Vagina (tissue), 2 donors: ENCODE measurements at regions not wholly inside any gene's neighbourhood (a gene's known extent, or its start where the extent isn't known, plus 50 kb on each side); places are given as distances from the start of the nearest gene placed in this dataset.
"Not testable (repeated sequence)": the region's sequence is repeated elsewhere in the genome, so short reads cannot be mapped to it uniquely, and the experiment has no call there.

Experiments
- CTCF ChIP-seq, 3 experiments: fragments of 450-650 bp in 2 of 3; fragments of 200-600 bp in 1 of 3; sonication (generic) in 1 of 3; IDR thresholded peaks; one replicate each; pipeline ENCODE4 v1.5.1; 2017 to 2019; ENCODE audit warnings: antibody characterized with exemption in 3 of 3, mild to moderate bottlenecking in 2 of 3, moderate library complexity in 2 of 3
- POLR2A ChIP-seq, 2 donors: fragments of 450-650 bp; IDR thresholded peaks; one replicate each; pipeline ENCODE4 v1.6.1; 2017; ENCODE audit warnings: antibody characterized with exemption in 2 of 2, mild to moderate bottlenecking in 2 of 2, moderate library complexity in 2 of 2
- POLR2AphosphoS5 ChIP-seq, 2 donors: sonication (generic); formaldehyde crosslinking; IDR thresholded peaks; one replicate each; pipeline ENCODE4 v1.9.0; 2017; ENCODE audit warnings: antibody characterized with exemption in 2 of 2, mild to moderate bottlenecking in 2 of 2, low read depth in 1 of 2; ENCODE audit not compliant: insufficient read depth in 1 of 2

DNA sequence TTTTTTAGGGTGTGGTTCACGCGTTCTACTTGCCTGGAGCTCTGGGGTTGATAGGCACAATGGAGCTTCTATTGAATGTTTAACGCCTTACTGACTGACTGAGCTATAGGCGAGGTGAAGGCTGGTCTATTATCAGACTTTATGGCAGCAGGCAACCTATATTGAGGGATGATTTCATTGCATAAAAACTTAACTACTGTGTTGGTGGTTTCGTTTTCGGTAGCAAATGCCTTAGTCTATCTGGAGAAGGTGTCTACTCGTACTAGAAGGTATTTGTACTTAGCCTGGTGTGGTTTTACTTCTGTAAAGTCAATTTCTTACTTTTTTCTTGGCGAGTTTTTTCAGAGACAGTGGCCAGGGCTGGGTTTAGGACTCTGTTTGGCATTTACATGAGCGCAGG lies 162.0 kb upstream of the FRG2C start:
- not testable (repeated sequence) for TF ChIP-seq CTCF (IDR thresholded peaks at IDR 0.05); POLR2A (IDR thresholded peaks at IDR 0.05); POLR2AphosphoS5 (IDR thresholded peaks at IDR 0.05; ENCODE audit: insufficient read depth in 1 of 2, low read depth in 1 of 2)
